ENCODE measurements at regions not wholly inside any gene's neighbourhood (a gene's known extent, or its start where the extent isn't known, plus 50 kb on each side); places are given as distances from the start of the nearest gene placed in this dataset.

- TF ChIP-seq, protein P1, sequence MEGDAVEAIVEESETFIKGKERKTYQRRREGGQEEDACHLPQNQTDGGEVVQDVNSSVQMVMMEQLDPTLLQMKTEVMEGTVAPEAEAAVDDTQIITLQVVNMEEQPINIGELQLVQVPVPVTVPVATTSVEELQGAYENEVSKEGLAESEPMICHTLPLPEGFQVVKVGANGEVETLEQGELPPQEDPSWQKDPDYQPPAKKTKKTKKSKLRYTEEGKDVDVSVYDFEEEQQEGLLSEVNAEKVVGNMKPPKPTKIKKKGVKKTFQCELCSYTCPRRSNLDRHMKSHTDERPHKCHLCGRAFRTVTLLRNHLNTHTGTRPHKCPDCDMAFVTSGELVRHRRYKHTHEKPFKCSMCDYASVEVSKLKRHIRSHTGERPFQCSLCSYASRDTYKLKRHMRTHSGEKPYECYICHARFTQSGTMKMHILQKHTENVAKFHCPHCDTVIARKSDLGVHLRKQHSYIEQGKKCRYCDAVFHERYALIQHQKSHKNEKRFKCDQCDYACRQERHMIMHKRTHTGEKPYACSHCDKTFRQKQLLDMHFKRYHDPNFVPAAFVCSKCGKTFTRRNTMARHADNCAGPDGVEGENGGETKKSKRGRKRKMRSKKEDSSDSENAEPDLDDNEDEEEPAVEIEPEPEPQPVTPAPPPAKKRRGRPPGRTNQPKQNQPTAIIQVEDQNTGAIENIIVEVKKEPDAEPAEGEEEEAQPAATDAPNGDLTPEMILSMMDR (IDR thresholded peaks at IDR 0.05; ENCODE audit: insufficient read depth, low read length): no peak
- TF ChIP-seq POLR2AphosphoS5 (IDR thresholded peaks at IDR 0.05; ENCODE audit: low read depth): no peak
- TF ChIP-seq SPI1 (IDR thresholded peaks at IDR 0.05; ENCODE audit: borderline replicate concordance, low read depth): no peak
Observed at GRCh38 chr13:67829641-67830040, 599.5 kb upstream of the PCDH9 start.

Measured in HL-60 (cell line).